SU-DHL-6 (cell line): ENCODE measurements at regions not wholly inside any gene's neighbourhood (a gene's known extent, or its start where the extent isn't known, plus 50 kb on each side); places are given as distances from the start of the nearest gene placed in this dataset.

Source experiments
- EZH2phosphoT487 ChIP-seq: fragments of 200-600 bp; sonication (generic), shearing (Covaris generic); conservative IDR thresholded peaks from 2 replicates; pipeline ENCODE4 v1.6.1; 2018; ENCODE audit warnings: mild to moderate bottlenecking, antibody characterized with exemption, low read length, moderate library complexity, mixed read lengths
- TF ChIP-seq, protein P1 (sequence below): fragments of 200-600 bp; sonication (generic); IDR thresholded peaks from one replicate; pipeline ENCODE4 v1.5.1; 2017; ENCODE audit warnings: antibody characterized with exemption, mild to moderate bottlenecking, low read length, moderate library complexity; ENCODE audit not compliant: insufficient read depth, poor library complexity, severe bottlenecking

DNA sequence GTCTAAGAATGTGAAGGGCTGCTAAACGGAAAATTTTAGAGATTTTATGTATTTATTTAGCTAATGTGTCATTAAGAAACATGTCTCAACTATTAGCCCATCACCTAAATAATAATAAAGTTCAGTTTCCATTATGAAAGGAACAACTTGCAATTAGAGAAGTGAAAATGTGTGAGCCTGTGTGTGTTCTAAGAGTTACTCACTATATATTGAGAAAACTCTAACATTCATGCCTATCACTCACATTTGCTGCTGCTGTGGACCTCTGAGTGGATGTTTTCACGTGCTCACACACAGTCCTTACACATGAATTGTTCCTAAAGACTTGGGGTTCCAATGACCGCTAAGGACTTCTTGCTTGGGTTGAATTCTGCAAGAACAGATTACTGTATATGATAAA, 364.0 kb downstream of the TMA16 start:
- TF ChIP-seq, protein P1, sequence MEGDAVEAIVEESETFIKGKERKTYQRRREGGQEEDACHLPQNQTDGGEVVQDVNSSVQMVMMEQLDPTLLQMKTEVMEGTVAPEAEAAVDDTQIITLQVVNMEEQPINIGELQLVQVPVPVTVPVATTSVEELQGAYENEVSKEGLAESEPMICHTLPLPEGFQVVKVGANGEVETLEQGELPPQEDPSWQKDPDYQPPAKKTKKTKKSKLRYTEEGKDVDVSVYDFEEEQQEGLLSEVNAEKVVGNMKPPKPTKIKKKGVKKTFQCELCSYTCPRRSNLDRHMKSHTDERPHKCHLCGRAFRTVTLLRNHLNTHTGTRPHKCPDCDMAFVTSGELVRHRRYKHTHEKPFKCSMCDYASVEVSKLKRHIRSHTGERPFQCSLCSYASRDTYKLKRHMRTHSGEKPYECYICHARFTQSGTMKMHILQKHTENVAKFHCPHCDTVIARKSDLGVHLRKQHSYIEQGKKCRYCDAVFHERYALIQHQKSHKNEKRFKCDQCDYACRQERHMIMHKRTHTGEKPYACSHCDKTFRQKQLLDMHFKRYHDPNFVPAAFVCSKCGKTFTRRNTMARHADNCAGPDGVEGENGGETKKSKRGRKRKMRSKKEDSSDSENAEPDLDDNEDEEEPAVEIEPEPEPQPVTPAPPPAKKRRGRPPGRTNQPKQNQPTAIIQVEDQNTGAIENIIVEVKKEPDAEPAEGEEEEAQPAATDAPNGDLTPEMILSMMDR: no peak
- TF ChIP-seq EZH2phosphoT487: no peak
